GM21528 (cell line): ENCODE measurements at regions not wholly inside any gene's neighbourhood (a gene's known extent, or its start where the extent isn't known, plus 50 kb on each side); places are given as distances from the start of the nearest gene placed in this dataset.
"Not testable (repeated sequence)": the region's sequence is repeated elsewhere in the genome, so short reads cannot be mapped to it uniquely, and the experiment has no call there.

Experiments used
- ATAC-seq: cut with Tn5 transposase; IDR thresholded peaks from one replicate; pipeline ENCODE4 v1.9.1; 2021; ENCODE audit warnings: mild to moderate bottlenecking, moderate library complexity; ENCODE audit not compliant: unreplicated experiment, low FRiP score

DNA sequence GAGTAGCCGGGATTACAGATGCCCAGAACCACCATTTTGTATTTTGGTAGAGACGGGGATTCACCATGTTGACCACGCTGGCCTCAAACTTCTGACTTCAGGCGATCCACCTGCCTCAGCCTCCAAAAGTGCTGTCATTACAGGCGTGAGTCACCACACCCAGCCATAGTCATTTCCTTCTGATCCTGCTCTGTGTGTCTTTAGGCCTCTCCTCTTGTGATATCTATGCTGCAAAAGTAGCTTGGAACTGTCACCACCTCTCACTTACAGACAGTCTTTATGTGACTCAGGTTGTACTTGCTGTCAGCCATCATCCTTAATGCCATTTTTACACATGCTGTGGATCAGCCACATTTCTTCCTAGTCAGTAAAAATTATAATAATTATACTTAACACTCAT, 286.3 kb downstream of the CDY2B start:
- not testable (repeated sequence) for ATAC-seq

DNA sequence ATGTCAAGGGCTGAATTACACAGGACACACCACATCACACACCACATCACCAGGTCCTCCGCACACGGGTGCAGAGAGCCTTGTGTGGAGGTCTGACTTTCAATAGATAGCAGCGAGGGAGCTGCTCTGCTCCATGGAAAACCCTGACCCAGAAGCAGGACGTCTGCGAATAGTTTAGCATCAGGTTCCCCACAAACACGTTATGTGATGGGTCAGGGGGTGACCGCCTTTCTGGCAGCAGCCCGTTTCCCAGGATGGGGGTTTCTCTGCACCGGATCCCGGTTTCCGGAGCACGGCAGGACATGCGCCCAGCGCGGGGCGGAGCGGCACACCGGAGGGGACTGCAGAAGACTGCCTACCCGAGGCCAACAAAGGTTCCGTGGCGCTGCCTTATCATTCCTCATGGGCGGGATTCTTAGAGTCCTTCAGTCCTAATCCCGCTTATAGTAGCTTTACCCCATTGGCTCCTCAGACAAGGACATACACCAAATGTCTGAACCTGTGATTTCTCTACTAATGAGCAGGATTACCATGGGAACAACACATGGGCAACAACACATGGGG, 300.0 kb downstream of the CDY2B start:
- not testable (repeated sequence) for ATAC-seq

DNA sequence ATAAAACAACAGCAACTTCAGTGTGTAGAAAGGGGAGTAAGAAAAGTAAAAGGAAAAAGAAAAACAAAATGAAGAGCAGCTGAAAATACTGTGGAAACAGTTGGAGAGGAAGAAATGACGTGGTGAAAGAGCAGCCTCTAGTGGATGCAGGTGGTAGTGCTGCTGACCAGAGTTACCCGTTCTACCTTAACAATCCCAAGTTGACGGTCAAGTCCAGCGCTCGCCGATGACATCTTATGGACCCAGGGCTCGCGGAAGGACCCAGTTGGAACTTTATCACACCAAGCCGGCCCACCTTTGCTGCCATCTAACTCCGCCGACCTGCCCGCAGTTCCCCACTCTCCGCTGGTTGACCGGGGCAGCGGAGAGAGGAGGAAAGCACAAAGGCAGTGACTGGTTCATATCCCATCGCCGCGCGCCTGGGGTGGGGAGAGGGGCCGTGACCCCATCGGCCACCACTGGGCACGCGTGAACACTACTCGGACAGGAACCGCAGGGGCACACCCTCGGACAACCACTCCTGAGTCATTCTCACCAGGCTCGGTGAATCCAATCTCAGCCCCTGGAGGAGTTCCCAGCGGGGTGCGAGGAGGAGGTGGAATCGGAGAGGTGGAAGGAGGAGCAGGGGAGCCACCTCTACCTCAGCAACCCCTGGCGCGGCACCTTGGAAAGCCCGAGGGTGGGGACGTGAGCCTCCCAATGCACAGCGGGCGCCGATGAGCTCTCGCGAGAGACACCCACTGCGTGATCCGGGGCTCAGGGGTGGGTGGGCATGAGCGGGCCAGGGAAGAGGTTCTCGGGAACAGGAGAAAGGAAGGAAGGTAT, 300.7 kb downstream of the CDY2B start:
- ATAC-seq = peak; percentile 73

DNA sequence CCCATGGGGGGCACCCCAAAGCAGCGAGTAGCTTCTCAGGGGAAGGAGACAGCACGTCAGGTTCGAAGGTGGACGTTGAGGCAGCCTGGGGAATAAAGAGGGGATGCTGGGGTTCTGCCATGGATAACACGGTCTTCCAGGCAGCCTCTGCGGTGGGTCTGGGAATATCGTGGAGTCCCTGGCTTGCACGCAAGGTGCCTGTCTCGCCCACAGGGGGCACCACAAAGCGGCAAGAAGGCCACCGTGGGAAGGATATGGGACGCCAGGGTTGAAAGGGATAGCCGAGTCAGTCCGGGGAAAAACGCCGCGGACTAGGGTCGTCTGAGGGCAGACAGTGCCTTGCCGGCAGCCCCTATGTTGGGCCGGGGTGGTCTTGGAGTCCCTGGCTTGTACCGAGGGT, 316.9 kb downstream of the CDY2B start:
- not testable (repeated sequence) for ATAC-seq
